GM23338 (cell line): ENCODE measurements at regions not wholly inside any gene's neighbourhood (a gene's known extent, or its start where the extent isn't known, plus 50 kb on each side); places are given as distances from the start of the nearest gene placed in this dataset.

Source experiments
- CREB1 ChIP-seq: fragments of 250-450 bp; sonication (Bioruptor Pico); IDR thresholded peaks from 2 replicates; pipeline ENCODE4 v1.5.0; 2020; ENCODE audit warnings: low read depth, mild to moderate bottlenecking, moderate library complexity
- EZH2 ChIP-seq: fragments of 200-600 bp; sonication (generic); IDR thresholded peaks from one replicate; pipeline ENCODE4 v1.8.0; 2017; ENCODE audit warnings: antibody characterized with exemption, mild to moderate bottlenecking, low read depth; ENCODE audit not compliant: unreplicated experiment
- EZH2phosphoT487 ChIP-seq: fragments of 200-600 bp; sonication (generic); IDR thresholded peaks from one replicate; pipeline ENCODE4 v1.8.1; 2018; ENCODE audit warnings: antibody characterized with exemption; ENCODE audit not compliant: unreplicated experiment
- JUNB ChIP-seq: IDR thresholded peaks from one replicate; pipeline ENCODE4 v1.6.1; 2016; ENCODE audit warnings: antibody characterized with exemption; ENCODE audit not compliant: unreplicated experiment
- NANOG ChIP-seq: IDR thresholded peaks from 2 replicates; pipeline ENCODE4 v1.6.1; 2016; ENCODE audit warnings: antibody characterized with exemption, borderline replicate concordance
- POLR2AphosphoS5 ChIP-seq: IDR thresholded peaks from 2 replicates; pipeline ENCODE4 v1.6.1; 2016; ENCODE audit warnings: antibody characterized with exemption, low read depth
- STAT1 ChIP-seq: IDR thresholded peaks from one replicate; pipeline ENCODE4 v1.6.1; 2016; ENCODE audit warnings: antibody characterized with exemption; ENCODE audit not compliant: unreplicated experiment
- ZNF114 ChIP-seq: fragments of 250-450 bp; sonication (Bioruptor Pico); IDR thresholded peaks from 2 replicates; pipeline ENCODE4 v1.5.0; 2020; ENCODE audit warnings: mild to moderate bottlenecking, moderate library complexity
- ZNF331 ChIP-seq: fragments of 250-450 bp; sonication (Bioruptor Pico); IDR thresholded peaks from 2 replicates; pipeline ENCODE4 v1.5.0; 2020; ENCODE audit warnings: low read depth, mild to moderate bottlenecking, moderate library complexity
- TF ChIP-seq, protein P1 (sequence below), 2 experiments: fragments of 200-600 bp in 1 of 2; sonication (generic) in 1 of 2; conservative IDR thresholded peaks; 2 replicates each; pipeline versions ENCODE4 v1.5.1 to v1.6.1; 2016 to 2017; ENCODE audit warnings: antibody characterized with exemption in 2 of 2, low read depth in 2 of 2, mild to moderate bottlenecking in 2 of 2, moderate library complexity in 1 of 2
- TF ChIP-seq, protein P2 (sequence below): IDR thresholded peaks from one replicate; pipeline ENCODE4 v1.6.1; 2018; ENCODE audit warnings: antibody characterized with exemption; ENCODE audit not compliant: unreplicated experiment
- TF ChIP-seq, protein P3 (sequence below): IDR thresholded peaks from 2 replicates; pipeline ENCODE4 v1.6.1; 2016; ENCODE audit warnings: antibody characterized with exemption
- TF ChIP-seq, protein P4 (sequence below): fragments of 250-450 bp; sonication (Bioruptor Pico); IDR thresholded peaks from 2 replicates; pipeline ENCODE4 v1.5.0; 2020; ENCODE audit warnings: mild to moderate bottlenecking, moderate library complexity

DNA sequence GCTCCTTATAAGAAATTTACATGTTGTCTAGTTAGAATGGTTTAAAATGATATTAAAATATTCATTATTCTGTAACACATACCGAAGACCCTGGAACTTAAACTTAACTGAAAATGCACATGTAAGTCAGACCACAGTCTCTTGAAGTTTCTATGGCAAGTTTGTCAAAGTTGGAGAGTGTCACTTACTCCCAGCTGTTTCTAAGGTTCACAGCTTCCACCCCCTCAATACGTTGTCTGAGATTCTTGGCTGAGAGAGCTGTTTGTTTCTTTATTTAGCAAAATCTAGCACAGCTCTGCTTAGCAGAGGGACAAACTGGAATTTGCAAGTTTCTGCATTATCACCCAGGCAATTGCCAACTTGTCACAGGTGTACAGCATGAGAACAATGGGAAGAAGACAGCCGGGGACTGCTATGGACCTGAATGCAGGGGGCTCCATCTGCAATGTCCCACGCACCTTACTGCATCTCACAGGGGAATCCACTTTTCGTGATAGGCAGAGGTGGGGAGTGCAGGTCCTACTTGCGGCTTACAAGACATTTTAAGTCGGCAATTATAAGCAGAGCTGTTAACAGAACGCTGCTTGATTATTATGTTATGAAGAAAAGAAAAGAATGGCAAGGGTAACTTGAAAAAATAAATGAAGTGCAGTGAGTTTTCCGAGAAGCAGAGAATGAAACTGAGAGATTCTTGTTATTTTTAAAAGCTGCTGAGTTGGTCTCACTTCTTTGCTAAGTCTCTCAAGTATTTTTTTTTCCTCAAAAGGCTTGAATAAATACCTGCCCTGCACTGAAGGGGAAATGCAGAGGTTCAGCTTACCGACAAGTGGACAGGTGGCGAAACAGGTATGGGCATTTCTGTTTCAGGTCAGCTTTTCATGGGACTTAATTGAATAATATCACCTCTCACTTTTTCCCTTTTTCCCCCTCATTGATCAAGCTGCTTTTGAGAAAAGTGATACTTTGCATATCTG lies 1072.1 kb upstream of the FANCL start:
- TF ChIP-seq, protein P1, sequence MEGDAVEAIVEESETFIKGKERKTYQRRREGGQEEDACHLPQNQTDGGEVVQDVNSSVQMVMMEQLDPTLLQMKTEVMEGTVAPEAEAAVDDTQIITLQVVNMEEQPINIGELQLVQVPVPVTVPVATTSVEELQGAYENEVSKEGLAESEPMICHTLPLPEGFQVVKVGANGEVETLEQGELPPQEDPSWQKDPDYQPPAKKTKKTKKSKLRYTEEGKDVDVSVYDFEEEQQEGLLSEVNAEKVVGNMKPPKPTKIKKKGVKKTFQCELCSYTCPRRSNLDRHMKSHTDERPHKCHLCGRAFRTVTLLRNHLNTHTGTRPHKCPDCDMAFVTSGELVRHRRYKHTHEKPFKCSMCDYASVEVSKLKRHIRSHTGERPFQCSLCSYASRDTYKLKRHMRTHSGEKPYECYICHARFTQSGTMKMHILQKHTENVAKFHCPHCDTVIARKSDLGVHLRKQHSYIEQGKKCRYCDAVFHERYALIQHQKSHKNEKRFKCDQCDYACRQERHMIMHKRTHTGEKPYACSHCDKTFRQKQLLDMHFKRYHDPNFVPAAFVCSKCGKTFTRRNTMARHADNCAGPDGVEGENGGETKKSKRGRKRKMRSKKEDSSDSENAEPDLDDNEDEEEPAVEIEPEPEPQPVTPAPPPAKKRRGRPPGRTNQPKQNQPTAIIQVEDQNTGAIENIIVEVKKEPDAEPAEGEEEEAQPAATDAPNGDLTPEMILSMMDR (conservative IDR thresholded peaks at IDR 0.05; ENCODE audit: low read depth in 2 of 2) = no peak
- TF ChIP-seq JUNB (no peak), EZH2 (no peak), POLR2AphosphoS5 (no peak), CREB1 (no peak), EZH2phosphoT487 (no peak), ZNF331 (CRISPR knock-in tag) (no peak), STAT1 (no peak), NANOG (no peak), ZNF114 (CRISPR knock-in tag) (no peak)
- TF ChIP-seq, protein P2, sequence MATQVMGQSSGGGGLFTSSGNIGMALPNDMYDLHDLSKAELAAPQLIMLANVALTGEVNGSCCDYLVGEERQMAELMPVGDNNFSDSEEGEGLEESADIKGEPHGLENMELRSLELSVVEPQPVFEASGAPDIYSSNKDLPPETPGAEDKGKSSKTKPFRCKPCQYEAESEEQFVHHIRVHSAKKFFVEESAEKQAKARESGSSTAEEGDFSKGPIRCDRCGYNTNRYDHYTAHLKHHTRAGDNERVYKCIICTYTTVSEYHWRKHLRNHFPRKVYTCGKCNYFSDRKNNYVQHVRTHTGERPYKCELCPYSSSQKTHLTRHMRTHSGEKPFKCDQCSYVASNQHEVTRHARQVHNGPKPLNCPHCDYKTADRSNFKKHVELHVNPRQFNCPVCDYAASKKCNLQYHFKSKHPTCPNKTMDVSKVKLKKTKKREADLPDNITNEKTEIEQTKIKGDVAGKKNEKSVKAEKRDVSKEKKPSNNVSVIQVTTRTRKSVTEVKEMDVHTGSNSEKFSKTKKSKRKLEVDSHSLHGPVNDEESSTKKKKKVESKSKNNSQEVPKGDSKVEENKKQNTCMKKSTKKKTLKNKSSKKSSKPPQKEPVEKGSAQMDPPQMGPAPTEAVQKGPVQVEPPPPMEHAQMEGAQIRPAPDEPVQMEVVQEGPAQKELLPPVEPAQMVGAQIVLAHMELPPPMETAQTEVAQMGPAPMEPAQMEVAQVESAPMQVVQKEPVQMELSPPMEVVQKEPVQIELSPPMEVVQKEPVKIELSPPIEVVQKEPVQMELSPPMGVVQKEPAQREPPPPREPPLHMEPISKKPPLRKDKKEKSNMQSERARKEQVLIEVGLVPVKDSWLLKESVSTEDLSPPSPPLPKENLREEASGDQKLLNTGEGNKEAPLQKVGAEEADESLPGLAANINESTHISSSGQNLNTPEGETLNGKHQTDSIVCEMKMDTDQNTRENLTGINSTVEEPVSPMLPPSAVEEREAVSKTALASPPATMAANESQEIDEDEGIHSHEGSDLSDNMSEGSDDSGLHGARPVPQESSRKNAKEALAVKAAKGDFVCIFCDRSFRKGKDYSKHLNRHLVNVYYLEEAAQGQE = no peak
- TF ChIP-seq, protein P3, sequence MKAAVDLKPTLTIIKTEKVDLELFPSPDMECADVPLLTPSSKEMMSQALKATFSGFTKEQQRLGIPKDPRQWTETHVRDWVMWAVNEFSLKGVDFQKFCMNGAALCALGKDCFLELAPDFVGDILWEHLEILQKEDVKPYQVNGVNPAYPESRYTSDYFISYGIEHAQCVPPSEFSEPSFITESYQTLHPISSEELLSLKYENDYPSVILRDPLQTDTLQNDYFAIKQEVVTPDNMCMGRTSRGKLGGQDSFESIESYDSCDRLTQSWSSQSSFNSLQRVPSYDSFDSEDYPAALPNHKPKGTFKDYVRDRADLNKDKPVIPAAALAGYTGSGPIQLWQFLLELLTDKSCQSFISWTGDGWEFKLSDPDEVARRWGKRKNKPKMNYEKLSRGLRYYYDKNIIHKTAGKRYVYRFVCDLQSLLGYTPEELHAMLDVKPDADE = no peak
- TF ChIP-seq, protein P4, sequence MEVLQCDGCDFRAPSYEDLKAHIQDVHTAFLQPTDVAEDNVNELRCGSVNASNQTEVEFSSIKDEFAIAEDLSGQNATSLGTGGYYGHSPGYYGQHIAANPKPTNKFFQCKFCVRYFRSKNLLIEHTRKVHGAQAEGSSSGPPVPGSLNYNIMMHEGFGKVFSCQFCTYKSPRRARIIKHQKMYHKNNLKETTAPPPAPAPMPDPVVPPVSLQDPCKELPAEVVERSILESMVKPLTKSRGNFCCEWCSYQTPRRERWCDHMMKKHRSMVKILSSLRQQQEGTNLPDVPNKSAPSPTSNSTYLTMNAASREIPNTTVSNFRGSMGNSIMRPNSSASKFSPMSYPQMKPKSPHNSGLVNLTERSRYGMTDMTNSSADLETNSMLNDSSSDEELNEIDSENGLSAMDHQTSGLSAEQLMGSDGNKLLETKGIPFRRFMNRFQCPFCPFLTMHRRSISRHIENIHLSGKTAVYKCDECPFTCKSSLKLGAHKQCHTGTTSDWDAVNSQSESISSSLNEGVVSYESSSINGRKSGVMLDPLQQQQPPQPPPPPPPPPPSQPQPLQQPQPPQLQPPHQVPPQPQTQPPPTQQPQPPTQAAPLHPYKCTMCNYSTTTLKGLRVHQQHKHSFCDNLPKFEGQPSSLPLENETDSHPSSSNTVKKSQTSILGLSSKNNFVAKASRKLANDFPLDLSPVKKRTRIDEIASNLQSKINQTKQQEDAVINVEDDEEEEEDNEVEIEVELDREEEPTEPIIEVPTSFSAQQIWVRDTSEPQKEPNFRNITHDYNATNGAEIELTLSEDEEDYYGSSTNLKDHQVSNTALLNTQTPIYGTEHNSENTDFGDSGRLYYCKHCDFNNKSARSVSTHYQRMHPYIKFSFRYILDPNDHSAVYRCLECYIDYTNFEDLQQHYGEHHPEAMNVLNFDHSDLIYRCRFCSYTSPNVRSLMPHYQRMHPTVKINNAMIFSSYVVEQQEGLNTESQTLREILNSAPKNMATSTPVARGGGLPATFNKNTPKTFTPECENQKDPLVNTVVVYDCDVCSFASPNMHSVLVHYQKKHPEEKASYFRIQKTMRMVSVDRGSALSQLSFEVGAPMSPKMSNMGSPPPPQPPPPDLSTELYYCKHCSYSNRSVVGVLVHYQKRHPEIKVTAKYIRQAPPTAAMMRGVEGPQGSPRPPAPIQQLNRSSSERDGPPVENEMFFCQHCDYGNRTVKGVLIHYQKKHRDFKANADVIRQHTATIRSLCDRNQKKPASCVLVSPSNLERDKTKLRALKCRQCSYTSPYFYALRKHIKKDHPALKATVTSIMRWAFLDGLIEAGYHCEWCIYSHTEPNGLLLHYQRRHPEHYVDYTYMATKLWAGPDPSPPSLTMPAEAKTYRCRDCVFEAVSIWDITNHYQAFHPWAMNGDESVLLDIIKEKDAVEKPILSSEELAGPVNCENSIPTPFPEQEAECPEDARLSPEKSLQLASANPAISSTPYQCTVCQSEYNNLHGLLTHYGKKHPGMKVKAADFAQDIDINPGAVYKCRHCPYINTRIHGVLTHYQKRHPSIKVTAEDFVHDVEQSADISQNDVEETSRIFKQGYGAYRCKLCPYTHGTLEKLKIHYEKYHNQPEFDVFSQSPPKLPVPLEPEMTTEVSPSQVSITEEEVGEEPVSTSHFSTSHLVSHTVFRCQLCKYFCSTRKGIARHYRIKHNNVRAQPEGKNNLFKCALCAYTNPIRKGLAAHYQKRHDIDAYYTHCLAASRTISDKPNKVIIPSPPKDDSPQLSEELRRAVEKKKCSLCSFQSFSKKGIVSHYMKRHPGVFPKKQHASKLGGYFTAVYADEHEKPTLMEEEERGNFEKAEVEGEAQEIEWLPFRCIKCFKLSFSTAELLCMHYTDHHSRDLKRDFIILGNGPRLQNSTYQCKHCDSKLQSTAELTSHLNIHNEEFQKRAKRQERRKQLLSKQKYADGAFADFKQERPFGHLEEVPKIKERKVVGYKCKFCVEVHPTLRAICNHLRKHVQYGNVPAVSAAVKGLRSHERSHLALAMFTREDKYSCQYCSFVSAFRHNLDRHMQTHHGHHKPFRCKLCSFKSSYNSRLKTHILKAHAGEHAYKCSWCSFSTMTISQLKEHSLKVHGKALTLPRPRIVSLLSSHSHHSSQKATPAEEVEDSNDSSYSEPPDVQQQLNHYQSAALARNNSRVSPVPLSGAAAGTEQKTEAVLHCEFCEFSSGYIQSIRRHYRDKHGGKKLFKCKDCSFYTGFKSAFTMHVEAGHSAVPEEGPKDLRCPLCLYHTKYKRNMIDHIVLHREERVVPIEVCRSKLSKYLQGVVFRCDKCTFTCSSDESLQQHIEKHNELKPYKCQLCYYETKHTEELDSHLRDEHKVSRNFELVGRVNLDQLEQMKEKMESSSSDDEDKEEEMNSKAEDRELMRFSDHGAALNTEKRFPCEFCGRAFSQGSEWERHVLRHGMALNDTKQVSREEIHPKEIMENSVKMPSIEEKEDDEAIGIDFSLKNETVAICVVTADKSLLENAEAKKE = no peak
